Left cardiac atrium (tissue), 4 donors: ENCODE measurements at regions not wholly inside any gene's neighbourhood (a gene's known extent, or its start where the extent isn't known, plus 50 kb on each side); places are given as distances from the start of the nearest gene placed in this dataset.

Experiments
- ATAC-seq, 2 donors: fragments of 200-7000 bp; cut with Tn5 transposase; one replicate each; pipeline ENCODE4 v1.9.1; 2020; ENCODE audit warnings: mild to moderate bottlenecking in 2 of 2, moderate library complexity in 2 of 2
- DNase-seq: peaks from one replicate; pipeline ENCODE4 v3.0.0-alpha.2; 2020
- intact Hi-C, 2 donors: fragments of 100-400 bp; cut with DNase I; formaldehyde crosslinking; loops; one replicate each; pipeline versions ENCODE4 v1.14.1 to v1.15.1; 2022 to 2023
- donor health status: DM: no; HTN: yes; CAD: no.
- donor health status: DM: no; HTN: yes; CAD: no; lungs with severe emphysema.
- donor health status: DM: yes; HTN: yes; CAD: no.
- donor health status: Dilated cardiomyopathy.

- no peak for DNase-seq
- intact Hi-C loops, result no loop called here
Observed at GRCh38 chr3:105039004-105039403, 327.7 kb upstream of the ALCAM start.

GRCh38 chr3:105040026-105040622 is 326.6 kb upstream of the ALCAM start:
- intact Hi-C loops, result no loop called here
- ATAC-seq (no peak), DNase-seq (no peak)

More at GRCh38 chr3:105039004-105039403, 327.7 kb upstream of the ALCAM start:
- no peak for ATAC-seq

GRCh38 chr3:105042586-105042985 is 324.1 kb upstream of the ALCAM start:
- intact Hi-C loops, result no loop called here
- ATAC-seq, result no peak
- DNase-seq, result no peak

GRCh38 chr3:105051111-105051510 is 315.6 kb upstream of the ALCAM start:
- no peak for ATAC-seq
- intact Hi-C loops, result no loop called here
- DNase-seq, result no peak

- intact Hi-C loops, result no loop called here
- ATAC-seq (no peak), DNase-seq (no peak)
Observed at GRCh38 chr3:105051972-105052371, 314.7 kb upstream of the ALCAM start.

- intact Hi-C loops, result no loop called here
- DNase-seq (no peak), ATAC-seq (no peak)
Observed at GRCh38 chr3:105062853-105063252, 303.9 kb upstream of the ALCAM start.

- ATAC-seq, result no peak
- DNase-seq, result no peak
- intact Hi-C loops, result no loop called here
Observed at GRCh38 chr3:105065895-105066839, 300.5 kb upstream of the ALCAM start.

GRCh38 chr3:105067361-105067760 is 299.3 kb upstream of the ALCAM start:
- ATAC-seq (no peak), DNase-seq (no peak)
- intact Hi-C loops, result no loop called here

GRCh38 chr3:105077060-105077822 is 289.5 kb upstream of the ALCAM start:
- ATAC-seq (no peak), DNase-seq (no peak)
- intact Hi-C loops, result no loop called here

- ATAC-seq, result no peak
Observed at GRCh38 chr3:105083945-105084344, 282.8 kb upstream of the ALCAM start.

GRCh38 chr3:105085506-105085905 is 281.2 kb upstream of the ALCAM start:
- no peak for DNase-seq
- intact Hi-C loops, result no loop called here
- no peak for ATAC-seq

More at GRCh38 chr3:105083945-105084344, 282.8 kb upstream of the ALCAM start:
- intact Hi-C loops, result no loop called here
- no peak for DNase-seq

- DNase-seq (no peak), ATAC-seq (no peak)
- intact Hi-C loops, result no loop called here
Observed at GRCh38 chr3:105093371-105094252, 273.1 kb upstream of the ALCAM start.

GRCh38 chr3:105094588-105094987 is 272.1 kb upstream of the ALCAM start:
- intact Hi-C loops, result no loop called here
- ATAC-seq (no peak), DNase-seq (no peak)

- no peak for ATAC-seq
- DNase-seq, result no peak
- intact Hi-C loops, result no loop called here
Observed at GRCh38 chr3:105096071-105096470, 270.6 kb upstream of the ALCAM start.

- intact Hi-C loops, result no loop called here
- no peak for DNase-seq
- ATAC-seq, result no peak
Observed at GRCh38 chr3:105101603-105102002, 265.1 kb upstream of the ALCAM start.

- ATAC-seq (no peak), DNase-seq (no peak)
- intact Hi-C loops, result no loop called here
Observed at GRCh38 chr3:105103139-105103538, 263.6 kb upstream of the ALCAM start.

GRCh38 chr3:105108823-105109222 is 257.9 kb upstream of the ALCAM start:
- intact Hi-C loops, result no loop called here
- ATAC-seq (no peak), DNase-seq (no peak)

- intact Hi-C loops, result no loop called here
- DNase-seq, result no peak
- ATAC-seq, result no peak
Observed at GRCh38 chr3:105118905-105119304, 247.8 kb upstream of the ALCAM start.

GRCh38 chr3:105119801-105120340 is 246.8 kb upstream of the ALCAM start:
- intact Hi-C loops, result no loop called here
- DNase-seq, result no peak
- ATAC-seq, result no peak
